DND-41 (cell line): ENCODE measurements at regions not wholly inside any gene's neighbourhood (a gene's known extent, or its start where the extent isn't known, plus 50 kb on each side); places are given as distances from the start of the nearest gene placed in this dataset.

Experiments
- ATAC-seq: fragments of 200-7000 bp; cut with Tn5 transposase; 3 replicates; pipeline ENCODE4 v1.9.1; 2021; ENCODE audit warnings: low read depth; ENCODE audit not compliant: insufficient read depth
- DNase-seq: peaks from one replicate; pipeline ENCODE4 v3.0.0-alpha.2; 2020
- H2AFZ ChIP-seq: 2 replicates; pipeline ENCODE4 v1.6.0; 2012; ENCODE audit warnings: low read depth, low read length
- H3K27ac ChIP-seq: 2 replicates; pipeline ENCODE4 v1.5.1; 2012; ENCODE audit warnings: low read length, inconsistent platforms
- H3K27me3 ChIP-seq: fragments of 200-600 bp; sonication (generic); 2 replicates; pipeline ENCODE4 v1.6.0; 2012; ENCODE audit warnings: low read length, mild to moderate bottlenecking, inconsistent platforms; ENCODE audit not compliant: insufficient read depth, poor library complexity
- H3K36me3 ChIP-seq: 2 replicates; pipeline ENCODE4 v1.5.1; 2012; ENCODE audit warnings: low read length, inconsistent platforms; ENCODE audit not compliant: insufficient read depth
- H3K4me1 ChIP-seq: 2 replicates; pipeline ENCODE4 v1.5.1; 2012; ENCODE audit warnings: mild to moderate bottlenecking, low read length; ENCODE audit not compliant: insufficient read depth
- H3K4me2 ChIP-seq: 2 replicates; pipeline ENCODE4 v1.6.0; 2012; ENCODE audit warnings: mild to moderate bottlenecking, moderate library complexity, low read length, inconsistent platforms; ENCODE audit not compliant: insufficient read depth
- H3K4me3 ChIP-seq, 2 experiments: fragments of 200-600 bp in 1 of 2; shearing (Covaris generic) in 1 of 2; 2 replicates each; pipeline ENCODE4 v1.5.1; 2012 to 2016; ENCODE audit warnings: inconsistent platforms in 2 of 2, low read length in 2 of 2, mild to moderate bottlenecking in 2 of 2, low read depth in 1 of 2, moderate library complexity in 1 of 2
- H3K79me2 ChIP-seq: 2 replicates; pipeline ENCODE4 v1.6.0; 2012; ENCODE audit warnings: low read length, inconsistent platforms; ENCODE audit not compliant: insufficient read depth
- H3K9ac ChIP-seq: 2 replicates; pipeline ENCODE4 v1.6.0; 2012; ENCODE audit warnings: low read depth, mild to moderate bottlenecking, inconsistent platforms, low read length, moderate library complexity
- H3K9me3 ChIP-seq: 2 replicates; pipeline ENCODE4 v1.5.1; 2012; ENCODE audit warnings: low read length, moderate library complexity, mild to moderate bottlenecking, inconsistent platforms; ENCODE audit not compliant: insufficient read depth, severe bottlenecking
- H4K20me1 ChIP-seq: 2 replicates; pipeline ENCODE4 v1.6.0; 2012; ENCODE audit warnings: low read length; ENCODE audit not compliant: insufficient read depth
- EZH2 ChIP-seq: IDR thresholded peaks from 3 replicates; pipeline ENCODE4 v1.6.1; 2012; ENCODE audit warnings: borderline replicate concordance, low read depth, mild to moderate bottlenecking, moderate library complexity, low read length, inconsistent platforms; ENCODE audit not compliant: severe bottlenecking
- TF ChIP-seq, protein P1 (sequence below): IDR thresholded peaks from 2 replicates; pipeline ENCODE4 v1.5.1; 2012; ENCODE audit warnings: borderline replicate concordance, low read length, moderate library complexity, mild to moderate bottlenecking; ENCODE audit not compliant: poor library complexity, severe bottlenecking; ENCODE audit errors: extremely low read depth

DNA sequence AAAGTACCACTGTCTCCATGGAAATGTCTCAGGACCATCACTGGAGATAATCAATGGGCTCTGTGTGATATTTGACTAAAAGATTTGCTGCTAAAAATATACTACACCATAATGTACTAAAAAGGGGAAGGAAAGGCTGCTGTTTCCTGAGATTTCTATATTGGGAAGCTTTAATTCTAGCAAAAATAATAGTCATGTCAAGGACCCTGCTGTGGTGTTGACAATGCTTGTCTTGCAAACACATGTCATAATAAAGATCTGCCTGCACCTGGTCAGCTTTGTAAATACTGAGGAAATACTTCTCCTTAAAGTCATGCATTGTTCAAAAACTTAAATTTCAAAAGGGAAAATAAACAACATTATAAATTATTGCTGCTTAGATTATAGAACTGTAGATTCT, 417.9 kb downstream of the GPM6A start:
- no peak overlapping the region for H3K9ac ChIP-seq
- no peaks in the 10 kb centered on the region for H3K36me3 ChIP-seq
- H3K4me2 ChIP-seq: no peak overlapping the region
- ATAC-seq: no peak
- no peak overlapping the region for H2AFZ ChIP-seq
- no peak overlapping the region for H3K4me3 ChIP-seq
- no peaks in the 10 kb centered on the region for H3K27me3 ChIP-seq
- no peak overlapping the region for H3K27ac ChIP-seq
- H3K9me3 ChIP-seq: no peaks in the 10 kb centered on the region
- no peaks in the 10 kb centered on the region for H3K4me1 ChIP-seq
- H3K79me2 ChIP-seq: no peaks in the 10 kb centered on the region
- no peak for TF ChIP-seq EZH2
- TF ChIP-seq, protein P1, sequence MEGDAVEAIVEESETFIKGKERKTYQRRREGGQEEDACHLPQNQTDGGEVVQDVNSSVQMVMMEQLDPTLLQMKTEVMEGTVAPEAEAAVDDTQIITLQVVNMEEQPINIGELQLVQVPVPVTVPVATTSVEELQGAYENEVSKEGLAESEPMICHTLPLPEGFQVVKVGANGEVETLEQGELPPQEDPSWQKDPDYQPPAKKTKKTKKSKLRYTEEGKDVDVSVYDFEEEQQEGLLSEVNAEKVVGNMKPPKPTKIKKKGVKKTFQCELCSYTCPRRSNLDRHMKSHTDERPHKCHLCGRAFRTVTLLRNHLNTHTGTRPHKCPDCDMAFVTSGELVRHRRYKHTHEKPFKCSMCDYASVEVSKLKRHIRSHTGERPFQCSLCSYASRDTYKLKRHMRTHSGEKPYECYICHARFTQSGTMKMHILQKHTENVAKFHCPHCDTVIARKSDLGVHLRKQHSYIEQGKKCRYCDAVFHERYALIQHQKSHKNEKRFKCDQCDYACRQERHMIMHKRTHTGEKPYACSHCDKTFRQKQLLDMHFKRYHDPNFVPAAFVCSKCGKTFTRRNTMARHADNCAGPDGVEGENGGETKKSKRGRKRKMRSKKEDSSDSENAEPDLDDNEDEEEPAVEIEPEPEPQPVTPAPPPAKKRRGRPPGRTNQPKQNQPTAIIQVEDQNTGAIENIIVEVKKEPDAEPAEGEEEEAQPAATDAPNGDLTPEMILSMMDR: no peak
- no peaks in the 10 kb centered on the region for H4K20me1 ChIP-seq
- DNase-seq: no peak

DNA sequence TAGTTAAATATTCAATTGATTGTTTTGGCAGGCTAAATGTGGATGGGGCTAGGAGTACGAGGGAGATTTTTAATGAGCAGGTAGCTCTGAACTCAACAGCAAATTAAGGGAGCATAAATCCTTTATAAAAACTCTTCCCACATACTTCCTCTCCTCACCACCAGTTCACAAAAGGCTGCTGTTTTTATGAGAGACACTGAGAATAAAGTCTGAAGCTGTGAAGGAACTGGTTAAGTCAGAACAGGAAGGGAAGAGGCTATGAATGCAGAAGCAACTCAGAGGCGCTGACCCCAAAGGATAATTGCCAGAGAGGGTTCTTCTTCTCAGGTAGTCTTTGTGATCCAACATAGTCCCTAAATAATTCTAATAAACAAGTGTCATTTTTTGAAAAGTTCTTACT, 406.1 kb downstream of the GPM6A start:
- H3K27me3 ChIP-seq: no peaks in the 10 kb centered on the region
- no peak overlapping the region for H2AFZ ChIP-seq
- TF ChIP-seq, protein P1: no peak
- no peak for TF ChIP-seq EZH2
- H3K4me1 ChIP-seq: no peaks in the 10 kb centered on the region
- no peaks in the 10 kb centered on the region for H3K79me2 ChIP-seq
- ATAC-seq (no peak), DNase-seq (no peak)
- H3K36me3 ChIP-seq: no peaks in the 10 kb centered on the region
- H3K4me2 ChIP-seq: no peak overlapping the region
- no peak overlapping the region for H3K4me3 ChIP-seq
- no peak overlapping the region for H3K9ac ChIP-seq
- H4K20me1 ChIP-seq: no peaks in the 10 kb centered on the region
- no peaks in the 10 kb centered on the region for H3K9me3 ChIP-seq
- no peak overlapping the region for H3K27ac ChIP-seq

GRCh38 chr4:175407926-175408325, 404.1 kb downstream of the GPM6A start:
- Histone ChIP-seq H3K9me3 (no peaks in the 10 kb centered on the region), H3K4me2 (no peak overlapping the region), H3K9ac (no peak overlapping the region), H2AFZ (no peak overlapping the region), H3K27ac (no peak overlapping the region), H3K27me3 (no peaks in the 10 kb centered on the region), H4K20me1 (no peaks in the 10 kb centered on the region), H3K4me3 (no peak overlapping the region), H3K79me2 (no peaks in the 10 kb centered on the region), H3K4me1 (no peaks in the 10 kb centered on the region), H3K36me3 (no peaks in the 10 kb centered on the region)
- TF ChIP-seq, protein P1: no peak
- TF ChIP-seq EZH2: no peak
- no peak for ATAC-seq
- DNase-seq: no peak

DNA sequence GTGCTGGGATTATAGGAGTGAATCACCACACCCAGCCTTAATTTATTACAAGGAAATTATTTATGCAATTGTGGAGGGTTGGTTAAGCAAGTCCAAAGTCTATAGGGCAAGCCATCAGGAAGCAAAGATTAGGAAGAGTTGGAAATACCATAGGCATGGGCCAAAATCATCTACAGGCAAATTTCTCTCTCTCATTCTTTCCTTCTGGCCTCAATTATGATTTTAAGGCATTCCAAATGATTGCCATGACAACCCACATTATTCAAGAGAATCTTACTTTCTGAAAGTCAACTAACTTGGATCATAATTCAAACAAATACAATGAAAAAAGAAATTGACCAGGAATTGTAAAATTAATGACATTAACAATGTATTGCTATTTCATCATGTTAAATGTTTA, 400.8 kb downstream of the GPM6A start:
- no peak for DNase-seq
- Histone ChIP-seq H2AFZ (no peak overlapping the region), H3K36me3 (no peaks in the 10 kb centered on the region), H3K4me1 (no peaks in the 10 kb centered on the region), H3K27me3 (no peaks in the 10 kb centered on the region), H3K27ac (no peak overlapping the region), H3K4me3 (no peak overlapping the region), H3K4me2 (no peak overlapping the region), H3K9me3 (peaks cover 6% of the 10 kb centered on the region), H4K20me1 (no peaks in the 10 kb centered on the region), H3K79me2 (no peaks in the 10 kb centered on the region), H3K9ac (no peak overlapping the region)
- no peak for ATAC-seq
- TF ChIP-seq, protein P1: no peak
- TF ChIP-seq EZH2: no peak
